GM12873 (cell line): ENCODE measurements at regions not wholly inside any gene's neighbourhood (a gene's known extent, or its start where the extent isn't known, plus 50 kb on each side); places are given as distances from the start of the nearest gene placed in this dataset.

Source experiments
- TF ChIP-seq, protein P1 (sequence below): IDR thresholded peaks from 2 replicates; pipeline ENCODE4 v1.5.1; 2012; ENCODE audit warnings: low read depth, mild to moderate bottlenecking, moderate library complexity, low read length, control low read depth; ENCODE audit not compliant: insufficient read depth; ENCODE audit errors: missing control alignments

DNA sequence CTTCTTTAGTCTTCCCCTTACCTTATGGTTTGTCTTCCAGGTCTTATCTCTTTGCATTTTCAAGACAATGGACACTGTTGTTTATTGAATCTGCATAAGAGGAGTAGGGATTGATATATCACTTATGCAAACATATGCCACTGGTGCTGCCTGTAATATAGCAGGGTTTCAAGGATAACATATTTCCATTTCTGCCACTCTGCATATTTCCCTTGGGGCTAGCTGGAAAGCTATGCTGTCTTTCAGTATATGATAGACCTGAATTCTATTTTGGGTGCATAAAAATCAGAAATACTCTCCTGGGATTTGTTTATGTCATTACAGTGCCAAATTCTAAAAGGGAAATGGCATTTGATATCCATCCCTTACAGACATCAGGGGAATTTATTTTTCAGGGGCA lies 400.2 kb downstream of the TLR4 start:
- TF ChIP-seq, protein P1, sequence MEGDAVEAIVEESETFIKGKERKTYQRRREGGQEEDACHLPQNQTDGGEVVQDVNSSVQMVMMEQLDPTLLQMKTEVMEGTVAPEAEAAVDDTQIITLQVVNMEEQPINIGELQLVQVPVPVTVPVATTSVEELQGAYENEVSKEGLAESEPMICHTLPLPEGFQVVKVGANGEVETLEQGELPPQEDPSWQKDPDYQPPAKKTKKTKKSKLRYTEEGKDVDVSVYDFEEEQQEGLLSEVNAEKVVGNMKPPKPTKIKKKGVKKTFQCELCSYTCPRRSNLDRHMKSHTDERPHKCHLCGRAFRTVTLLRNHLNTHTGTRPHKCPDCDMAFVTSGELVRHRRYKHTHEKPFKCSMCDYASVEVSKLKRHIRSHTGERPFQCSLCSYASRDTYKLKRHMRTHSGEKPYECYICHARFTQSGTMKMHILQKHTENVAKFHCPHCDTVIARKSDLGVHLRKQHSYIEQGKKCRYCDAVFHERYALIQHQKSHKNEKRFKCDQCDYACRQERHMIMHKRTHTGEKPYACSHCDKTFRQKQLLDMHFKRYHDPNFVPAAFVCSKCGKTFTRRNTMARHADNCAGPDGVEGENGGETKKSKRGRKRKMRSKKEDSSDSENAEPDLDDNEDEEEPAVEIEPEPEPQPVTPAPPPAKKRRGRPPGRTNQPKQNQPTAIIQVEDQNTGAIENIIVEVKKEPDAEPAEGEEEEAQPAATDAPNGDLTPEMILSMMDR, result no peak

DNA sequence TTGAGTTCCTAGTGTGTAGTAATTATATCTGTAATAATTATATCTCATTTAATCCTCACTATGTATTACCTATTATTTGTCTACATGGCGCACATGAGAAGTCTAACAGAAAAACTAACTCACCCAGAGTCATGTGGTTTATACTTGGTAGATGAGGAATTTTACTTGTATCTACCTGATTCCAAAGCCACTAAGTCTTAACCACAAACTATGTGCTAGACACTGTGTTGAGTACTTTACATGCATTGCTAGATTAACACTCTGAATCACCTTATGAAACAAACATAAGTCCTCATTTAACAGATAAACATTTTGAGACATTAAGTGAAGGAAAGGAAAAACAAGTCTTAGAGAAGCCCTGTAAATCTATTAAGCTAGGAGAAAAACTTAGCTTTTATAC lies 404.8 kb downstream of the TLR4 start:
- TF ChIP-seq, protein P1, result no peak

DNA sequence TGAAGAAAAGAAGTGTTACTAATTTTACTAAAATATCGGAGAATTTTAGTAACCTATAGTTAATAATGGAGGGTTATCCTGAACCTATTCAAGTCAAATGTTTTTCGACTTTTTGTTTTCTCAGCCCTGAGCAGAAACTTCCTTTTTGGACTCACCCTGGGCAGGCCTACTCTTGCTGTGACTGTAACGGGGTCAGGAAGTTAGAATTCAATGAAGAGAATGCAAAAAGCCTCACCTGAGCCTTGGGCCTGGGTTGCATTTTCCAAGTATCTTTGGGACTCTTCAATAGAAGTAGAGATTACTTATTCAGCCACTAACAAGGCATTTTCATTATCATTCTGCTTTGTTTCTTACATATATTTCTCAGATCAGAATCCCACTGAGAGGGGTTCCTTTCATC lies 405.3 kb downstream of the TLR4 start:
- TF ChIP-seq, protein P1, result no peak

DNA sequence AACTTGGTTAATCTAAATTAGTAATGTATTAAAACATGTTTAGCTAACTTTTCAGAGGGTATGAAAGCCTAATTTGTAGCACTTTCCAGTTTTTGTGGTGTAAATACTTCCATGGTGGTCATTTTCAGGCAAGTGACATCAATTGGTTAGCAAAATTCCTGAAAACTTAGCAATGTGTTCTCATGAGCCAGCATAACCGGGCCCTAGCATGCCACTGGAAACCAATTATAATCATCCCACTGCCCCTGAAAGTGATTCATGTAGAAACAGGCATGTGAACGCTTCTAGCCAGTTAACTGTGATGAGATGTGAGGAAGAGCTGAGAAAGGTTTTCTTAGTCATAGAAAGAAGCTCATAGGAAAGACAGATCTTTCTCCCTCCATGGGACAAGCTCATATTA lies 417.2 kb downstream of the TLR4 start:
- TF ChIP-seq, protein P1, result no peak

DNA sequence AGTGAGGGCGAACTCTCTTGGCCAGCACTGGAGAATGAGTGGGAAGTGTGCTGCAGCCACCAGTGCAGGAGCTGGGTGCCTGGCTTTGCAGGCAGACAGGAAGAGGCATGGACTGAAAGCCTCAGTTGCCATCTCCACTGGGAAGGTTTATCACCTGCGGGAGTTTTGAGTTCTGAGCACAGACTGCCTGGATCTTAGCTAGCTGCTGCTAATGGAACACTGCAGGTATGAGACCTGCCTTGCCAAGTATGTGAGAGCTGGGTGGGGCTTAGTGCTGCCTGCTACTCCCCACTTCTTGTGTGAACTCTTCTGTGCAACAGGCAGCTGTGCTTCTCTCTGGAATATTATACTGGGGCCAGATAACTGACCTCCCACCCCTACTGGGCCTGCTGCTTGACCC lies 424.1 kb downstream of the TLR4 start:
- TF ChIP-seq, protein P1, result no peak

DNA sequence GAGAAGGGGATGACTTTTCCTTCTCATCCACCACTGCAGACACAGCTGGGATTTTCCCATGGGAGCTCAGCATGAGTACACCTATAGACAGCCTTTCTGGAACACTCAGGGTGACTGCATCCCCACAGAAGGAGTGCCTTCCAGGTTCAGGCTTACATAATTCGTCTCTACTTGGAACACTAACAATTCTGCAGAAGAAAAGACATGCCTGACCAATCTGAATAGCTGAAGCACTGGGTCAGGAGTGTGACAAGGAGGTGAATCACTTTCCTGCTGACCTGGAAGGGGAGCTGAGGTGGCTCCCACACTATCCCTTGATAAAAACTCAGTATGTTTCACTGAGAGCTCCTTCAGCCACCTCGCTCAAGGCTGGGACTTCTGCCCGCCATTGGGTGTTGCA lies 425.3 kb downstream of the TLR4 start:
- TF ChIP-seq, protein P1, result no peak

DNA sequence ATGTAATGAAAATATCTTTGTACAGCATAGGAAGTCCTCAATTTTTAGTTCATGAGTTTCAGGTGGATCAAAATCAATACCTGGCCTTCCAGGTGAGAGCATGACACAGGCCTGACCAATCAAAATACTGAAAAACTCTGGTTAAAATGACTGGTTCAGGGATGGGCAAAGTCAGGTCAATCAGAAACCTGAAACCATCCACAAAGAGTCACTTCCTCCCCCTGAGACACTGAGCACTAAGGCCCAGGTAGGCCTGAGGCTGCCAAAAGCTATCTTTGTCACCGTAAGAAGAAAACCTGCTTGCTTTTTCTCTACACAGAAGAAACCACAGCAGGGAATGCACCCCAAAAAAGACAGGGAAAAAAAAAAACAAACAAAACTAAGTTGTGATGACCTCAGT lies 444.8 kb downstream of the TLR4 start:
- TF ChIP-seq, protein P1, result no peak
